GM18868 (cell line): ENCODE measurements at regions not wholly inside any gene's neighbourhood (a gene's known extent, or its start where the extent isn't known, plus 50 kb on each side); places are given as distances from the start of the nearest gene placed in this dataset.

Source experiments
- ATAC-seq: cut with Tn5 transposase; IDR thresholded peaks from one replicate; pipeline ENCODE4 v1.9.1; 2021; ENCODE audit warnings: mild to moderate bottlenecking, moderate library complexity; ENCODE audit not compliant: unreplicated experiment

DNA sequence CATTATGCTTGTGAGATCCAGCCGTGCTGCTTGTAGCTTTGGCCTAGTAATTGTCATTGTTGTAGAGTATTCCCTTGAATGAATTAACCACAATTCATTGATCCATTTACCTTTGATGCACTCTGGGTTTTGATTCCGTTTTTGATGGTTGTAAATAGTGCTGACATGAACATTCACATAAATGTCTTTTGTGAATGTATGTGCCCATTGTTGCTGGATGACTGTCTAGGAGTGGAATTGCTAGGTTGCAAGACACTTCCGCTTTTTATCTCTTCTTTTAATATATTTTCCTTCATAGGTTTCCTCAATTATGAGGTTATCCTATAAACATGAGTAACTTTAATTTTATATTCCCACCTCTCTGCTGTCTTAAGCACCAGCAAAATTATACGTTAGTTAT lies 104.8 kb upstream of the CCDC68 start:
- ATAC-seq, result no peak

DNA sequence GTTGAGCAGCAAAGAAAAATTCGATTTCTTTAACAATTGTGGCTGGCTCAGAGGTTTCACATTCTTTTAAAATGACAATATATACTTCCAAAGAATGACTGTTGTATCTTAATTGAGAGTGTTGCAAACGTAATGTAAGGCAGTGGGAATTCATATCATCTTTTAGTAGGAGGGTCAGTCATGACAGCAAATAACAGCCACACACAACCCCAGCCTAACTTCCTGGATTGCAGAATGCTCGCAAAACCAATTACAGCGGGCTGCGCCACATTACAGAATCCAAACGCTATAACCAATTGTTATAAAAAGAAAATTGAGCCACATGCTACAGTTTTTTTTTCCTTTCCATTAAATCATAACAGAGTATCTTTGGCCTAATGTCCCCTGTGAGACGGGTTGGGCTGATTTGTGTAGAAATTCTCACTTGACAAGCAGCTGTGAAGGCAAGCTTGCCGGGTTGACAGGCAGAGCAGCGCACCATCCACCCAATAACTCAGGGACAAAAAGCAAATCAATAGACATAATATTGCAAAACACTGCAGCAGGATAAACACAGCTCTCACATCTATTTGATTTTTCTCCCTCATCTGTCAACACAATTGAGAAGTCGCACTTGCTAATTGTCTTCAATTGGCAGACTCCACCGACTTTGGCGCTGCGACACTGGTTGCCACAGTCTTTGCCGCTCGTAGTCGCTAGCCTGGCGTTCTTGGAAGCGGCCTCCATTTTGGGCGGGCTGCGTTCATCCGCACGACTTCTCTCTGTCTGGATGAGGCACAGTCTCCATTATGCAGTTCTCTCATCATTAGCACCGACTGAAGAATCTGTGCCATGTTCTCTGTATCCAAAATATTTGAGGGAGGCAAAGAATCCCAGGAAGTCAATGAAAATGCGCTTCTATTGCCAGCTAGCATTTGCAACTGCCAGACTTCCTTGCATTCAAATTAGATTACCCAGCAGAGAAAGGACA lies 95.0 kb upstream of the CCDC68 start:
- no peak for ATAC-seq

DNA sequence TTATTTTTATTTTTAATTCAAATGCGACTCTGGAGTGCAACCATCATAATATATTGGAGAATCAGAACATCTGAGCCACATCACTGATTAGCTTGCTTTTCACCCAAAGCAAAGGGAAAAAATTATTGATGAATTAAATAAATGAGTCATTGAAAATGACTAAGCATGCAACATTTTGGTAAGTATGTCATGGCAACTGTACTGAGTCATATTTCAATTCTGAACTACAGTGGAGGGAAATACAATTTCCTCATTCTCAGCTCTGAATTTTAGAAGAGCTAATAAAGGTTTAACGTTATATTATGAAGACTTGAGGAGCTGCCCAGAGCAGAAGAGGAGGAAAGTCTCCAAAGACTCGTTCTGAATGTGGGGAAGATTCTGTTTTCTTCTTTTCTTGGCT lies 89.6 kb upstream of the CCDC68 start:
- ATAC-seq, result no peak

DNA sequence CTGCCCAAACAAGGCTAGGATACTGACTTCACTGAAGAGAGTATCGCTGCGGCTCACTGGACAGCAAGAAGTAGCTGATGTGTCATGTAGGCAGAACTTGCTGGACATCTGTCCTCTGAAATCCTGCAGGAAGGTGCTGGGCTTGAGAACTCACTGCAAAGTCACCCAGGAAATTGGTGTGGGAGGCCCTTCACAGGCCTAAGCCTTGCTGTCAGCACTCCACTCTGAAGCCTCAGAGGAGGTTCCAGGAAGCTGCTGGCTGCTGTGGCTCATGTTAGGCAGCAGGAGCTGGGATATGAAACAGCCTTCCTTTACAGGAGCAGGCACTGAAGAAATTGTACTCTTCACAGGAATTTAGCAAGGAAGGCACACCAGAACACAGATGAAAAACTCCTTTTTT lies 88.3 kb upstream of the CCDC68 start:
- no peak for ATAC-seq

GRCh38 chr18:55041366-55041765 lies 82.1 kb upstream of the CCDC68 start:
- ATAC-seq, result no peak

DNA sequence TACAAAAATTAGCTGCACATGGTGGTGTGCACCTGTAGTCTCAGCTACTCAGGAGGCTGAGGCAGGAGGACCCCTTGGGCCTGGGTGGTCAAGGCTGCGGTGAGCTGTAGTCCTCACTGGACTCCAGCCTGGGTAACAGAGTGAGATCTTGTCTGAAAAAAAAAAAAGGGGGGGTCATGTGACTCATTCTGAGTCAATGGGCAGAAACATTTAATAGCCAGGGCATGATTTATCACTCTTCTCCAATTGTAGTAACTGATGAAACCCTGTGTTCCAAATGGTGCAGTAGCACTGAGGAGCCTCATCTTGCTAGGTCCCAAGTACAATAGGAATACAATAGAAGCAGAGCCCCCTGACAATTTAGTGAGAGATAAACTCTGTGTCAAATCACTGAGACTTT lies 78.9 kb upstream of the CCDC68 start:
- ATAC-seq, result no peak

DNA sequence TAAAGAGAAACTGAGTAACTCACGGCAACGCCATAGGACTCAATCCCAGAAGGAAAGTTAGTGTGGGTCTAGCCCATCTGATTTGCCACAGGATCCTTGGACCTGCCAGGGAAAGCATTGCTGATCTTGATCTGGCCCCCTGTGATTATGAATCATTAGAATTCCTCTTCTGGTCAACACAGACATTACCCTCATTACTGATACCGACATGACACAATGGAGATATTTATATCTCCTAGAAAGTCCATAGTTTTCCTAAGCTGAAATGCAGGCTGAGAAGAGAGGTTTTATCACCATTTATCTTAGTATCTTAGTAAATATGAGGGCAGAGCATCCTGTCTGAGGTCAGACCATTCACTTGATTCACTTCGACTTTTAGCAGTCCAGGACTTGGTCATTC lies 75.5 kb upstream of the CCDC68 start:
- ATAC-seq, result no peak

DNA sequence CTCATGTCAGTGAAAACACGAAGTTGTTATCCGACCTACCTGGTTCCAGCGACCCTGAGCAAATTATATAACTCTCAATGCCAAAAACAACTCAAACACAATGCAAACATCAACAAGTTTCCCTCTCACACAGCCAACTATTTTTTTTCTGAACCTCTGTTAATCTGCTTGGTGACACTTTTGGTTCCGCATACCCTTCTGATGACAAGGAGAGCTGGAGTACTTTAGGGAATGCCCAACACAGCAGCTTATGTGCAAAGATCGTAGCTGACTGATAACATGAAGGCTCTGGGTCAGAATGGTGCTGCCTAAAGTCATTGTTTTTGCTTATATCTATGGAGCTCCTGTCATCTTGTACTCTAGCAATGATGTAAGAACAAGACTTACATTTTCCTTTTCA lies 72.7 kb upstream of the CCDC68 start:
- no peak for ATAC-seq

DNA sequence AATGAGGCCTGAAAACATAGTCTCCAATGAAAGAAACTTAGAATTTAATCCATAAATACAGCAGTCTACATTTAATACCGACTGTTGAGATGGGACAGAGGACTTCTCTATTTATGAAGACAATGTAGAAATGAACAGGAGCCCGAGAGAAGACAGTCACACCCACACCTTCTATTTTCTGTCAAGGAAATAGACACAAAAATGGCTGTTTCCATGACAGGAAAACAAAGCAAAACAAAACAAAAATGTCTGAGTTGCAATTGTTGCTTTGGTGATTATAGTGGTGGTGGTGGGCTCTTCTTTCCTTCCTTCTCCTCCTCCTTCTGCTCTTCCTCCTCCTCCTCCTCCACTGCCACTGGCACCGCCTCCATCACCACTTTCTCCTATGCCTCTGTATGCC lies 72.3 kb upstream of the CCDC68 start:
- no peak for ATAC-seq

GRCh38 chr18:55031164-55031563 lies 71.9 kb upstream of the CCDC68 start:
- ATAC-seq, result no peak

DNA sequence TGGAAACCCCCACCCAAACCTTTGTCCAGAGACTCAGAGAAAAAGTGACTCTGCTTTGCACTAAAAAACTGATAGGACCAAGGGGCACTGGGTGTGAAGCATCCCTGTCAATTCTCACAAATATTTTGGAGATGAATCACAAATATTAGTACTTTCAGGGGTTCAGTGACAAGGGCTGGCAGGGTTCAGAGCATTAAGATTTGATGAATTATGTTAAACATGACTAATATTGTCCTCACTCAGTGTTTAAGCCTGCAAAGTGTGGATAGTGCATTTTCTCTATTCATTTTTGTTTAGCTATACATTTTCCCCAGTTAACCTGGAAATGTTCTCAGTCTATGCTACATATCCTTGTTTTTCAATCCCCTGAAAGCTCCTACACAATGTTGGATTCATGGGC lies 65.3 kb upstream of the CCDC68 start:
- ATAC-seq, result no peak

DNA sequence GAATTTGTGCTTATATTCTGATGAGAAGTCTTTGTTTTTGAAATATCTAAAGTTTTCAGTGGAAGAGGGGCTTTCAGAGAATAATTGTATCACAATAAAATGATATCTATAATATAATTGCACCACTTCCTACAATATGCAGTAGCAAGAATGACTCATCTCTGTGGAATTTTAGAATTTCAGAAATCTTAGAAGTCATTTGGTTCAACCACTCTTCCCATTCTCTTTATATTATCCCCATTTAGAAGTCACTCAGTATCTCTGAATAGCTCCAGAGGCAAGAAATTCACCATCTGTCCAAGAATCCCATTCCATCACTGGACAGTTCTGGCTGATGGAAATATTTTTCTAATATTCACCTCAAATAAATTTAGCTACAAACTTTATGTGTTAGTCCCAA lies 59.3 kb upstream of the CCDC68 start:
- ATAC-seq, result no peak

DNA sequence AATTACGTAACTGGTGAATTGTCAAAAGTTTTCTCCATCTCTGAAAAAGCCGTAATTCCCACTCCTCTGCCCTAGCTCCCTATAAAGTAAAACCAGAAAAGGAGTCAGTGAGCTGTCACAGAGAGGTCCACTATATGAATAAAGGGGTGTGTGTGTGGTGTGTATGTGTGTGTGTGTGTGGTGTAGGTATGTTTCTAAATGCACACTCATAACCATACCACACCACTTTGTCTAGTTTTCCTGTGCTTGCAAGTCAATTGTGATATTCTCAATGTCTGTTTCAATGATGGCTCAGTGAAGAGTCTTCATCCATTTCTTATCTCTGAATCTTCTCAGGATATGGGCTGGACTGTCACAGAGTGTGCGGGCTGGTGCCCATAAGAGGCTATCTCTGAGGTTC lies 54.8 kb upstream of the CCDC68 start:
- no peak for ATAC-seq

GRCh38 chr18:55013685-55014084 lies 54.4 kb upstream of the CCDC68 start:
- no peak for ATAC-seq

GRCh38 chr18:55013086-55013485 lies 53.8 kb upstream of the CCDC68 start:
- ATAC-seq, result no peak

- ATAC-seq, result no peak
These were observed 52.7 kb upstream of the CCDC68 start for GRCh38 chr18:55012008-55012407.
